Epidermal melanocyte (primary cell): ENCODE measurements at regions not wholly inside any gene's neighbourhood (a gene's known extent, or its start where the extent isn't known, plus 50 kb on each side); places are given as distances from the start of the nearest gene placed in this dataset.

Source experiments
- DNase-seq: peaks from one replicate; pipeline ENCODE4 v3.0.0; 2011; ENCODE audit warnings: low spot score; ENCODE audit not compliant: insufficient read length

DNA sequence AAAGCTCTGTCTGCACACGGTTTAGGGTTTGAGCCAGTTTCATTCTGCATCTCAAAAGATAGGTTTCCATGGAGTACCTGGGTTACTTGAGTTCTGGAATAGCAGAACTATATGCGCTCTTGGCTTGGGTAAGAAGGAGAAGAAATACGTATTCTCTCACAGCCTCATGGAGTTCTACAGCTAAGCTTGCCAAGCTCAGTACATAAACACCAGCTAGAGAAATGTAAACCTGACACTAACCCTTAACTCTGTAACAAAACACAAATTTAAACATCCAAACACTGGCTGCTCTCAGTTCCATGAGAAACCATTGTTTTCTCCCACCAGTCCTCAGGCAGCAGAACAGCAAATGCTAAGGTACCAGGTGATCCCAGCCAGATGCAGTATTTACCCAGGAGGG lies 557.2 kb downstream of the INHBA start:
- no peak for DNase-seq

GRCh38 chr7:41142904-41143473 lies 559.9 kb downstream of the INHBA start:
- DNase-seq = peak; percentile 31

DNA sequence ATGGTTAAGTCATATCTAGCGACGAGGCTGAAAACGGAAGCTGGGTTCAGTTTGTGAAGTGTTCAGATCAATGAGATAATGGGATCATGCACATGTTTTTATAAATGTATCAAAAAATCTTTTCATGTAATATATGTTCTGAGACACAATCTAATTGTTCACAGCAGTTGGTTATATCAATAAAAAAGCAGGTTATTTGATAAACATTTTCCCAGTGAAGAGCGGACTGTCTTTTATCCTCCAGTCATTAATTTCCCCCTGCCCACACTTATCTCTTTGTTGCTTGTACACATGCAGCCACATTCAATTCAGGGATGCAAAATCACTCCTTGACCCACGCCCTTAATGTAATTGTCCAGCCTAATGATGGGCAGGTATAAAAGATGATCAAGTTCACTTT lies 563.1 kb downstream of the INHBA start:
- DNase-seq = no peak

GRCh38 chr7:41136551-41136950 lies 566.3 kb downstream of the INHBA start:
- DNase-seq = no peak

GRCh38 chr7:41135511-41135910 lies 567.4 kb downstream of the INHBA start:
- no peak for DNase-seq

DNA sequence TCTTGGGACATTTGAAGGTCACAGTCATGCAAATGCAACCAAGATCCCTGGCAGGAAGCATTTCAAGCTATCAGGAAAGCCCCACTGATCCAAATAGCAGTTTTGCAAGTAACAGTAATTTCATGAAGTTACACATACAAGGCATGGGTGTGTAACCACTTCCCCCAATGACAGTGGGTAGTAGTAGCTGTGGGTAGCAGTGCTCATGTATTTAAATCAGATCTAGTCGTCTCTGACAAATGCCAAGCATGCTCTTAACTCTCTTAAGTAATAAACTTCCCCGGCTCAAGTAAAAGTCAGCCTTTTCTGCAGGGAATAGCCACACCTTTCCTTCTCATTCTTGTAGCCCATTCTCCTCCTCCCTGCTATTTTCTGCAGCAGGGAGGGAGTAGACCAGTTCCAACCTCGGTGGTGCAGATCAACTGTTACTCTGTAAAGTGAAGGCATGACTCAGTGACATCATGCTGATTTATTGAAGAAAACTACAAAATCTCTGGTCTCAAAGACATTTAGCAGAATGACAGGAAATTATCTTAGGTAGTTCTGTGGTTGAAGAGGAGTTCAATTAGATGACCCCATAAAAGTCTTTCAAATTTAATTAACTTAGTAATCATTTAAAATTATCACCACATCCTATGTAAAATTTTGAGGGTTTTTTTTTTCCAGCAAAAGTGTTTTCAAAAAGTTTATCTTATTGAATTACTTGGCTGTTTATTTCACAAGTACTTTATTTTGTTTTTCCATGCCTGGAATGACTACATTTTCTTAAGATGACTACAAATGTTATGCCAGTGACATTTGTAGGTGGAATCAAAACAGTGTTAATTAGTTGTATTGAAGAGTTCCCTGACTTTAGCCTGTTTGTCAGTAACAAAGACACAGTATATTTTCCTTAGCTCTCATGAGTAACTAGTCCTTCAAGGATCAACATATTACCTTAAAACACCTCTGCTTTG lies 568.3 kb downstream of the INHBA start:
- no peak for DNase-seq

DNA sequence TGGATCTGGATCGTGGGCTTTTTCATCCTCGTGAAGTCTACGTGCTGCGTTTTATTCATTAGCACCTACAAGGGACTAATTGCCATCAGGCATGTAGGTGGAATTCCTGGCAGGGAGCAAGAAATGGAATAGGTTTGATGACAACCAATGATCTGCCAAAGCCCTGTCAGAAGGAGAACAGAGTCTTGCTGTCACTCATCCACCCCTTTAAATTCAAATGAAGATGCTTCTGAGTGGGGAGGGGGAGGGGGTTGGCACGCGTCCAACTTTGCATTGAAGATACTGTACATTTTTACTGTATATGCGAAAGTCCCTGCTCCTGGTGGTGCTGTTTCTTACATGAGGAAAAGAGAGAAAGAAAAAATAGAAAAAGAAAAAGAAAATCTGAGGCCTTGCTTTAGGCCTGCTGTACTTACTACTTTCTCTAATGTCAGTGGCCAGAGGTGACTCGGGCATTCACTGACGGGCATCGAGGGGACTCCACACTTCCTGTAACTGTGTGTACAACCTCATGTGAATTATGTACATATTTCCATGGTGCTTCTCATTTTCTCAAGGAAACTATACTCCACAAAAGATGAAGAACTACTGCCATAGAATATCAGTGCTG lies 569.1 kb downstream of the INHBA start:
- DNase-seq = no peak

- DNase-seq = no peak
Measured at GRCh38 chr7:41131956-41132355, 570.9 kb downstream of the INHBA start.

DNA sequence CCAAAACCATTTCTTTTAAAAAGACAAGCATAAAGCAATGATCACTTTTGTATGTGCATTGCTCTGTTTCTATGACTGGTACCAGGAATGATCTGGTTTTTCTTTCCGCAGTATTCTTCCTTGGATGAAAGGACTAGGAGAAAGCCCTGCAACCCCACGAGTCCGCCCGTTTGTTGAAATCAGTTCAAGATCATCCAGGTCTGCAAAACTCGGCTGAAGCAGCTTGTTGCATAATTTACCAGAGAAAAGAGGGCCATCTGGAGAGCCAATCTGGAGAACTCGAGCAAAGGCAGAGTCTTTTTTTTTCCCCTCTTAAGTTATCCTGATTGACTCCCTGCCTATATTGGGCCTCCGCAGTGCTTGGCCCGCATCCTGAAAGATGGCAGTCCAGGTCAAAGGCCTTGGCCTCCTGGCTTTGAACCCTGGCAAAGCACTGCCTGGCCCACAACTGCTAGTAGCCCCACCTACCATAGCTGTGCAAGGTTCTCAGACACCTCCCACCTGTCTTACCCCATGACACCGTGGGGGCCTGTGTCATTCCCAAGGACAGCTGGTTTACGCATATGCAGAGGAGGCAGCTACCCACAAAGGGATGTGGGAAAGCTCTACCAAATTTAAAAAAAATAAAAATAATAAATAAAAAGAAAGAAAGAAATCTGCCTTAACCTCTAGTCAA lies 572.2 kb downstream of the INHBA start:
- no peak for DNase-seq

- DNase-seq = no peak
Measured at GRCh38 chr7:41130086-41130485, 572.8 kb downstream of the INHBA start.

DNA sequence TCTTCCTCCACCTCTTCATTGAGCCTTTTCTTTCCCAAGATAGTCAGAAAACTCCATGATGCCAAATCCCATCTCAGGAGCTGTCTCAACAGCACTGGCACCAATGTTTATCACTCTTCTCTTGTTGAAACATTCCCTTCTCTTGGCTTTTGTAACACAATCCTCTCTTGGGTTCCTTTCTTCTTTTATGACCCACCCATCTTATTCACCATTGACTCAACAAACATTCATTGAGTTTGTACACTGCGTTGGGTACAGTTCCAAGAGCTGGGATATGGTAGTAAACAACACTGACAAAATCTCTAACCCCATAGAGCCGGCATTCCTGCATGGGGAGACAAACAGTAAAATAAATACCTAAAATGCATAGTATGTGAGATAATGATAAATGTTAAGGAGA lies 577.5 kb downstream of the INHBA start:
- no peak for DNase-seq

- DNase-seq = no peak
Measured at GRCh38 chr7:41122256-41122987, 580.5 kb downstream of the INHBA start.

GRCh38 chr7:41121228-41121627 lies 581.7 kb downstream of the INHBA start:
- no peak for DNase-seq

DNA sequence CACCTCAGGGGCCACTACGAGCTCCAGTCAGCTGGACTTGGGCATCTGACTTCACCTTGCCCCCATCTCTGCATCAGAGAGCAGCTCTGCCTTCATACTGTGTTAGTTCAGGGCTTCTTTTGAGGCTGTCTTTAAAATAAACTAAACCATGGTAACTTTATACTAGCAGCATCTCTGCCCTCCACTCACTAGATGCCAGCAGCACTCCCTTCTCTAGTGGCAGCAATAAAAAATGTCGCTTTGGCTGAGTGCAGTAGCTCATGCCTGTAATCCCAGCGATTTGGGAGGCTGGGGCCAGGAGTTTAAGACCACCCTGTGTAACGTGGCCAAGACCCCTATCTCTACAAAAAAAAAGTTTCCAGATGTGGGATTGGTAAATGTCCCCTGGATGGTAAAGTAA lies 584.4 kb downstream of the INHBA start:
- no peak for DNase-seq

DNA sequence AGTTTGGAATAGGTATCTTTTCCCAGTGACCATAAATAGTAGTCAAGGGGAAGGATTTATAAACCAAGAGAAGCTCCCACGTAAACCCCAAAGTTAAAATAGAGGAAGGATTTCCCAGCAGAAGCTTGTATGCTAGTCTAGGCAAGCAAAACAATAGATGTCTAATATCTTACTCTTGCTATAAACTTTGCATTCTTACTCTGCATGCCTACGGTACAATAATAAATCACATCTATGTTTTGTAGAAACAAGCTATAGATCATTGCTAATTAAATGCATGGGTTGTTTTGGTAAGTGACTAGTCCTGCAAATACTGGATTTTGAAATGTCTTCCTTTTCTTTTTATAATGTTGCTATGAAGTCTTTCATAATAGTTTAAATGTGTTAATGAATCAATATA lies 585.5 kb downstream of the INHBA start:
- no peak for DNase-seq

DNA sequence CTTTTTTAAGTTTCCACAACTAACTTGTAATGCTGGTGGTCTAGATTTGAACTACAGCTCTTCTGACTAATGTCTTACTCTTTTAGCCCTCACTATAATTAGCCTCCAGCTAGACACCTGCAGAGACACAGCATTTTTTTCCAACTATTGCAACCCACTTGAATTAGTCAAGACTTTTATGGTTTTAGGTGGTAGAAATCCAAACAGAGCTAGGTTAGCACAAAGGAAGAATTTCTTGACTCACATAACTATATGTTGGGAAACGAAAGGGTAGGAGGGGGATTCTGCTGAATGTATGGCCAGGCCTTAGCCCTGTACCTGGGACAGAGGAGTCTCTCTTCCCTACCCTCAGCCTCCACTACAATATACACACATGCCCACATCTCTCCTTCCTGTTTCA lies 586.1 kb downstream of the INHBA start:
- no peak for DNase-seq

- no peak for DNase-seq
Measured at GRCh38 chr7:41116337-41116736, 586.6 kb downstream of the INHBA start.

GRCh38 chr7:41114691-41115090 lies 588.2 kb downstream of the INHBA start:
- no peak for DNase-seq

- DNase-seq = no peak
Measured at GRCh38 chr7:41114131-41114530, 588.8 kb downstream of the INHBA start.

DNA sequence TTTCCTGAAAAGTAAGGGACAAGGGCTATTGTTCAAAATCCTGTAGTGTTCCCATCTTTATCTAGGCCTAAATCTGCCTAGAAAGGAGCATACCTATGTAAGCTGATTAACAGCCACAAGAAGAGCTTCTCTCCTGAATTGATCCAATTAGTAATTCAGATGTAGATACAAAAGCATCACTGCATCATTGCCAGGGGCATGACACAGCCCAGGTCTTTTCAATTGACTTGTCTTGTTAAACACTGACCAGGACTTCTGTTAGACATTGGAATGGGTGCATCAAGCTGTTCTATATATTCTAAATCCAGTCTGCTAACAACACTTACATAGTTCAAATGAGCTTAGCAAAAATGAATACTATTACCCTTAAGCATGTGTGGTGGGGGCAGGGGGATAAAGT lies 589.2 kb downstream of the INHBA start:
- DNase-seq = no peak

GRCh38 chr7:41110186-41110585 lies 592.7 kb downstream of the INHBA start:
- no peak for DNase-seq
